GM12864 (cell line): ENCODE measurements at regions not wholly inside any gene's neighbourhood (a gene's known extent, or its start where the extent isn't known, plus 50 kb on each side); places are given as distances from the start of the nearest gene placed in this dataset.

Experiments used
- DNase-seq: peaks from one replicate; pipeline ENCODE4 v3.0.0-alpha.2; 2011; ENCODE audit warnings: low read depth
- H3K4me3 ChIP-seq: 2 replicates; pipeline ENCODE4 v1.5.1; 2011; ENCODE audit warnings: mild to moderate bottlenecking, low read depth, low read length, control low read depth
- CTCF ChIP-seq: IDR thresholded peaks from 2 replicates; pipeline ENCODE4 v1.5.1; 2011; ENCODE audit warnings: low read depth, mild to moderate bottlenecking, moderate library complexity, low read length, control low read depth, inconsistent platforms; ENCODE audit errors: missing control alignments

DNA sequence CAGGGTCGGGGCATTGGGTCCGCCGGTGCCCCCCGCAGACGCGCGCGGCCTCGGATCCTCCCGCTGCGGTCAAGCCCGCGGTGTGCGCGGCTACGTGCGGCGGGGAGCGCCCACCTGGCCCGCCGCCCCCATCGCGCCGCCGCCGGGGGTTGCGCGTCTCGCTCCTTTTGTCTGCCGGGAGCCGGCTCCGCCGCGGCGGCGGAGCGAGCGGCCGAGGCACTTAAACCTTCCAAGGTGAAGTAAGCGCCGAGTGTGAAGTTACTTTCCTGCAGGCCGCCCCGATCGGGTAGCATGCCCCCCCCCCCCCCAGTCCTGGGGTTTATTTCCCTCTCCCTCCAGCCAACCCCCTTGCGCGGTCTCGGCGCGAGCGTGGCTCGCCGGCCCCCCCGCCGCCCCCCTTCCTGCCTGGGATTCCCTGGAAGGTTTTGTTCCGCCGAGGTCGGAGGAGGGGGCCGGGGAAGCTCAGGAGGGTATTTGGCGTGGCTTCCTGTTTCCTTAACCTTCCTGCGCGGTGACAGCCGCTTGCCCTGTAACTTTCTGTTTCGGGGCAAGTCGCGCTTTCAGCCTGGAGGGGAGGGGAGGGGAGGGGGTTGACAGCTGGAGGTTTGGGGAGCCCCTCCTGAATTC lies 56.6 kb upstream of the GSE1 start:
- H3K4me3 ChIP-seq: peak overlapping the region; percentile 85
- TF ChIP-seq CTCF: no peak
- DNase-seq: no peak

GRCh38 chr16:85557083-85557970 lies 55.8 kb upstream of the GSE1 start:
- TF ChIP-seq CTCF: no peak
- H3K4me3 ChIP-seq: peak overlapping the region; percentile 85
- DNase-seq: no peak

DNA sequence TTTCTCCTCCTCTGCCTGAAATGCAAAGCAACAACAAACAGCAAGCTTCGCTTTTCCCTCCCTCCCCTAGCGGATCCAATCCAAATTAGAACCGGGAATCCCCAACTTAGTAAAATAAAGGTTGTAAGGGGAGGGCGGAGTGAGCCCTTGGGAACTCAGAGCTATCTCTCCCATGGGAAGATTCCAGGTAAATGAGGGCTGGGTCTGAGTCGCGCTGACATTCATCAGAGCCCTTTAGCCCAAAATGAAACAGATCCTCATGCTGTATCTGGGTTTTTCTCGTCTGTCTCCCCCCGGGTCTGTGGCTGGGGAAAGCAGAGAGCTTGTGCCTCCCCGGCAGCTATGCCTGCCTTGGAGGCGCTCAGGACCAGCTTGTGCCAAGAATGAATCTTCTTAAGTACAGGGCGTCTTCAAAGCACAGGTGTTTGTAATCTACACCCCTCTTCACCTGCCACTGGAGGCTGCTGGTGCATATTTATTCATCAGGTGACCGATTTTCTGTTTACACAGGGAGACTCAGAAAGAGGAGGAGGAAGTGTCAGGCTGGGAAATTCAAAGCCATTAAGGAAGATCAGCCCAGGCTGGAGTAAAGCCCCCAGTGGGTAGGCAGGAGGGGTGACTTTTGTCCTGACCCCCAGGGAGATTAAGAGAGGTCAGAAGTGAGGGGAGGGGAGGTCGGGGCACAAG lies 55.0 kb upstream of the GSE1 start:
- H3K4me3 ChIP-seq: peak overlapping the region; percentile 85
- no peak for DNase-seq
- no peak for TF ChIP-seq CTCF

DNA sequence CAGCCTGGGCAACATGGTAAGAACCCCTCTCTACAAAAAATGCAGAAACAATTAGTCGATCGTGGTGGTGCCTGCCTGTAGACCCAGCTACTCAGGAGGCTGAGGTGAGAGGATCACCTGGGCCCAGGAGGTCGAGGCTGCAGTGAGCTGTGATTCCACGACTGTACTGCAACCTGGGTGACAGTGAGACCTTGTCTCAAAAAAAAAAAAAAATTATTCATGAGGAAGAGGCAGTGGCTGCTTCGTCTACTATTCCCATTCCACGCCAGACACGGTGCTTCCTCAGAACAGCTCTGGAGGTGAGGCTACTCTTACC lies 52.2 kb upstream of the GSE1 start:
- no peak overlapping the region for H3K4me3 ChIP-seq
- no peak for DNase-seq
- no peak for TF ChIP-seq CTCF

DNA sequence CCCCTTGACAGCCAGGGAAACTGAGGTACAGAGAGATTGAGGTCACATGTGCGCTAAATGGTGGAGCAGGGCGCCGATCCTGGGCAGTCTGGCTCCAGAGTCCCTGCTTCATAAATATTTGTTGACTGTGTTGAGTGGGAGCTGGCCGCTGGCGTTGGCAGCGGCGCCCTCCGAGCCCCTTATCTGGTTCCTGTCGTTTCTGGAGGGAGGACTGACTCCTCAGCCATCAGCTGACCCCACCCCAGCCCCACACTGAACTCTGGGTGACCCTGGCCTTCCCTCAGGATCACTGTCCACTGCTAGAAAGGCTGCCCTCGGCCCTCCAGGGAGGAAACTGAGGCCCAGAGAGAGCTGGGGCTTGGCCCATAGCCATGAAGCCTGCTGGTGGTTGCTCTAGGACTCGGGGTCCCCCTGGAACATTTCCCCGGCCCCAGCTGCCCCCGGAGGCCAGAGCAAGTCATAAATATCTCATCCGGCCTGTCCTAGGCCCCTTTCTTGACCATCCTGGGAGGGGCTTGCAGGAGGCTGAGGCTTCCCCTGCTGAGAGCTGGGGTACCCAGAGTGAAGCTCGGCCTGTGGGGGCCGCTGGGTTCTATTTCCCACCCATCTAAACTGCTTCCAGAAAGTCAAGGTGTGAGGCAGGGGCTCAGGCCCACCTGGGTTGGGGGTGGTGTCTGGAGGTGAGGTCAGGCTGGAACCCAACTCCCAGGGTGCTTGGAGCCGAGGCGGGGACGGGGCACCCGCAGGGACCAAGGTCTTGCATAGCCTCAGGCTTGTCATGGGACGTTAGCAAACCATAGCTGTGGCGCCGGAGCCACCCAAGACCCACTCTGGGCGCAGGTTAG lies 51.7 kb upstream of the GSE1 start:
- DNase-seq: no peak
- H3K4me3 ChIP-seq: no peak overlapping the region
- TF ChIP-seq CTCF: no peak

DNA sequence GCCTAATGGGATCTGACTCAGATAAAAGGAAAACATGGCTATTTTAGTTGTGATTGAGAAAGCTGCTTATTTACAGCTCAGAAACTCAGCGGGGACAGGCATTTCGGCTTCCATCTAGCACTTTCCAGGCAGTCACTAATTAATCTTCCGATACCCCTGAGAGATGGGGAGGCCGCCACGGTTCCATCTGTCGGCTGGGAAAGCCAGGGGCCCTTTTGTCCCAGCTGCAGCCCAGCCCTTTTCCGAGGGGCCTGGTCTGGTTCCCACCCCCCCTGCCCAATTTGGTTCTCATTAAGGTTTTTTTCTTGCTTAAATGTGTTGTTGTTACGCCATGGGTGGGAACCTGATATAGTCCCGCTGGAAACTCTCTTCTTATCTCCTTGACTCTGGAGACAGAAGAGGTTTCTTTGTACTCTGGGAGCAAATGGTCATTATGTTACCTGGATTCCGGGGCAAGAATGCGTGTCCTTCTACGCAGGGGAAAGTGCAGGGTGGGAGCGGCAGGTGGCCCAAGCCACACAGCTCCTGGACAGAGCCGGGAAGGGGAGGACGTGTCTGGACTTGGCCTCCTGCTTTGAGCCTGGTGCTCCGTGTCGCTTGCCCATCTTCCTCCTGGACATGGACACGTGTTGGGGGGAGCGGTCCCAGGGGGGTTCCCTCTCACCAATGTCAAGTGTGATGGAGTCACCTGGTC lies 50.9 kb upstream of the GSE1 start:
- no peak overlapping the region for H3K4me3 ChIP-seq
- DNase-seq: no peak
- TF ChIP-seq CTCF: no peak
